ENCODE measurements at regions not wholly inside any gene's neighbourhood (a gene's known extent, or its start where the extent isn't known, plus 50 kb on each side); places are given as distances from the start of the nearest gene placed in this dataset.

DNA sequence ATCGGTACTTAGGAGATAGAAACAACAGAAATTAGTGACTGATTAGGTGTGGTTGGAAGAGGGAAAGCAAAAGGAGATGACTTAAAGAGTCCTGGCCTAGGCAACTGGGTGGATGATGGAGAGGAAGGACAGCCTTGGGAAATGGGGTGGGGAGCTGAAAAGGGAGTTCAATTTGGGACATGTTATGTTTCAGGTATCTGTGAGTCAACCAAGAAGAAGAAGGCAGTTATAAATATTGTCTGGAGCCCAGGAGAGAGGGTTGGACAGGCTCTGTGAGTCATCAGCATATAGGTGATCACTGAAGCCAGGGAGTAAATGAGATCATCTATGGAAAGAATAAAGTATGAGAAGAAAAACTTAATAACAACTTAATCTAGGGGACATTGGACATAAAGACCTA is 357.7 kb downstream of the NPR3 start:
- TF ChIP-seq, protein P1, sequence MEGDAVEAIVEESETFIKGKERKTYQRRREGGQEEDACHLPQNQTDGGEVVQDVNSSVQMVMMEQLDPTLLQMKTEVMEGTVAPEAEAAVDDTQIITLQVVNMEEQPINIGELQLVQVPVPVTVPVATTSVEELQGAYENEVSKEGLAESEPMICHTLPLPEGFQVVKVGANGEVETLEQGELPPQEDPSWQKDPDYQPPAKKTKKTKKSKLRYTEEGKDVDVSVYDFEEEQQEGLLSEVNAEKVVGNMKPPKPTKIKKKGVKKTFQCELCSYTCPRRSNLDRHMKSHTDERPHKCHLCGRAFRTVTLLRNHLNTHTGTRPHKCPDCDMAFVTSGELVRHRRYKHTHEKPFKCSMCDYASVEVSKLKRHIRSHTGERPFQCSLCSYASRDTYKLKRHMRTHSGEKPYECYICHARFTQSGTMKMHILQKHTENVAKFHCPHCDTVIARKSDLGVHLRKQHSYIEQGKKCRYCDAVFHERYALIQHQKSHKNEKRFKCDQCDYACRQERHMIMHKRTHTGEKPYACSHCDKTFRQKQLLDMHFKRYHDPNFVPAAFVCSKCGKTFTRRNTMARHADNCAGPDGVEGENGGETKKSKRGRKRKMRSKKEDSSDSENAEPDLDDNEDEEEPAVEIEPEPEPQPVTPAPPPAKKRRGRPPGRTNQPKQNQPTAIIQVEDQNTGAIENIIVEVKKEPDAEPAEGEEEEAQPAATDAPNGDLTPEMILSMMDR (IDR thresholded peaks at IDR 0.05): no peak
- TF ChIP-seq POLR2A (IDR thresholded peaks at IDR 0.05): no peak

Measured in lower leg skin (tissue), 3 donors.